GM18502 (cell line): ENCODE measurements at regions not wholly inside any gene's neighbourhood (a gene's known extent, or its start where the extent isn't known, plus 50 kb on each side); places are given as distances from the start of the nearest gene placed in this dataset.

Source experiments
- ATAC-seq: cut with Tn5 transposase; IDR thresholded peaks from one replicate; pipeline ENCODE4 v1.9.1; 2021; ENCODE audit warnings: mild to moderate bottlenecking; ENCODE audit not compliant: unreplicated experiment, poor library complexity

DNA sequence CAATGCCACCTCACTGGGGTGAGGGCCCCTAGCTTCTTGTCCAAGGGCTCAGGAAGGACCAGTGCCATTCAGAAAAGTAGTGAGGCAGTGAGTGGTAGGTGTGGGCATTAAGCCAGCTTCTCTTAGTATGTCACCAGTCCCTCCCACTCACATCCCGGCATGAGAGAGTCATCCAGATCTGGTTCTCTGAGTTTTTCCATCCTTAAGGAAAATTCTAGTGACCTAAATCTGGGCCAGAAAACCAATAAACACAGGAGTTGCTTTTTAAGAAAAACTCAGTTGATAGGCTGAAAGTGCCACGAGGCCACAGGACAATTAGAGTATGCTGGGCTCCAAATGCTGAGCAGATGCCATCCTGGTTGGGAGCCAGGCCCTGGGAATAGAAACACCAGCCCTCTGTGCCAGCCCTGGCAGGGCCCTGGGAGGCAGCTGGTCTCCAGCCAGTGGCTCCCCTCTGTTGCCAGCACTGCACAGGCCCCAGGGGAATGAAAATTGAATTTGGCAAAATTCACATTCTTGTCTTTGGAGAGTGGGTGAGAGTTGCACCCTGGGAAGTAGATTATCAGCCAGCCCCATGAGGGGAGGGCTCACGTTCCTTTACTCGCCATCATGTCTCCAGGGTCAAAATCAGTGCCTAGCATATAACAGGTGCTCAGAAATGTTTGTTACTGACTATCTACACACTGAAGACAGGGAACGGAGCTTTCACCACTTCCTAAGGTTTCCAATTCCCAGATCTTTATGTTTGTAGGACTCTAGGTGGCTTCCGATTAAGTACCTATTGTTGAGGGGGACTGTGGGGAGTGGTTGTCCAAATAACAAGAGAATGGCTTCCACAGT is 52.8 kb downstream of the FAM43A start:
- ATAC-seq = no peak

DNA sequence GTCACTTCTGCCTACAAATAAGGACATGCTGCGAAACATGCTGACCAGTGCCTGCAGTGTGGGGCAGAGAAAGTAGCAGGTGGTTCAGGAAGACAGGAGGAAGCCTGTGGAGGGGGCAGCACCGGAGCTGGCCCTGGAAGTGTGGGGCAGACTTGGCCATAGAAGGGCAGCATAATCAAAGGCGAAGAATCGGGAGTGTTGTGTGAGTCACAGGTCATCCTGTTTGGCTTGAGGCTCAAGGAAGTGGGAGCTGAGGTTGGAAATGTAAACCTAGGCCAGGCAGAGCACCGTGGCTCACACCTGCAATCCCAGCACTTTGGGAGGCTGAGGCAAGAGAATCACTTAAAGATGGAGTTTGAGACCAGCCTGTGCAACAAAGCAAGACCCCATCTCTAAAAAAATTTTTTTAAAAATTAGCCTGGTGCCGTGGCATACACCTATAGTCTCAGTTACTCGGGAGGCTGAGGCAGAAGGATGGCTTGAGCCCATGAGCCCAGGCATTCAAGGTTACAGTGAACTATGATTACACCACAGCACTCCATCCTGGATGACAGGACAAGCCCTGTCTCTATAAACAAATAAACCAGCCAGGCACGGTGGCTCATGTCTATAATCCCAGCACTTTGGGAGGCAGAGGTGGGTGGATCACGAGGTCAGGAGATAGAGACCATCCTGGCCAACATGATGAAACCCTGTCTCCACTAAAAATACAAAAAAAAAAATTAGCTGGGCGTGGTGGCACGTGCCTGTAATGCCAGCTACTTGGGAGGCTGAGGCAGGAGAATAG is 54.0 kb downstream of the FAM43A start:
- no peak for ATAC-seq

DNA sequence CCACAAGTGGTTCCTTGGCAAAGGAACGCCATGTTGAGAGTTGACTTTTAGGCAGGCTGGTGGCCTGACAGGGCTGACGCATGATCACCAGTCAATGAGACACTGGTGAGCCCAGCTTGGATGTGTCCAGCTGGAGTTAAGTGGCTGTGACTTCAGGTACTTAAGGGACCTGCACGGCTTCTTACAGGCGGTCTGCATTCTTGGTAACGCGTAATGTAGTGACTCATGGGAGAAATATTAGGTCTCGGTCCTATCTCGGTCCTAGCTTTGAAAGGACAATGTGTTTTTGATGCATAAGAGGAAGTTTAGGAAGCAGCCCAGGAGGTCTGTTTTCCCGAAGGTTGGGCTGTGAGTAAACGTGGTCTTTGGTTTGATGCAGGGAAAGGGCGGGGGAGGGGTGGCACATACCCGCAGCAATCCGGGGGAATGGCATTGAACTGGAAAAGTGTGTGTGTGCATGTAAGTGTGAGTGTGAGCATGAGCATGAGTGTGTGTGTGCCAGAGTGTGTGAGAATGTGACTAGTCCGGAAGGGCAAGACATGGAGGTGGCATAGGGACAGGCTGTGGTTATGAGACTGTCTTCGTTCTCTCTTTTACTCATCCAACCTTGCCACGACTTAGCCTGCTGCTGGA is 55.3 kb downstream of the FAM43A start:
- no peak for ATAC-seq

DNA sequence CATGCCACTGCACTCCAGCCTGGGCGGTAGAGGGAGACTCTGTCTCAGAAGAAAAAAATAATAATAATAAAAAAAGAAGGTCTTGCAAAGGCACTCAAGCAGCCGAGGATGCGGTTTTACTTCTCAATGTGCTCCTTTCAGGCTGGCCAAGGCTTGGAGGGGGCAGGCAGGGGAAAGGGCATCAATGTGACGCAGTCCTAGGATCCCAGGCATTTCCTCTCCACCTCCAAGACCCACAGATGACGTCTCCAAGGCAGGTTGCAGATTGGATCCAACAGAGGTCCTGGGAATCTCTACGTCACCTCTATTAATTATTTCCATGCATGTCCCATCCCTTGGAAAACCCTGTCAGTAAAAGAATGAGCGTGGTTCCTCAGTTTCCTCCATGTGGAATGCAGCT is 56.2 kb downstream of the FAM43A start:
- no peak for ATAC-seq

DNA sequence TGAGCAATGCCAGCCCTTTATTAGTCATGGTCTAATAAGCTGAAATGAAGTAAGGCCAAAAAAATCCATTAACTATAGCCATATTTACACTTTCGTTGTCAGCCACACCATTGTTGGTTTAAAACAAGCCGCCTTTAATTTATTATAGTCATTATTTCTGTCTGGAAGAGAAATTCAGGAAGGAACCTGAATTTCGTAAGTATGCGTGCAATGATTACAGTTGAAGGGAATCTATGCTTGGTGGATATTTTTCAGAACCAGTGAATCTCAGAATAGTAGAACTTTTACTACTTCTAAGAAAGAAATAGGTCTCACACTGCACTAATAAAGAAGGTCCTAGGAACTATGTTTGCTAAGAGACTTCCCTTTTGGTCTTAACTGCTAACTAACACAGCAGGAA is 59.1 kb downstream of the FAM43A start:
- ATAC-seq = no peak

DNA sequence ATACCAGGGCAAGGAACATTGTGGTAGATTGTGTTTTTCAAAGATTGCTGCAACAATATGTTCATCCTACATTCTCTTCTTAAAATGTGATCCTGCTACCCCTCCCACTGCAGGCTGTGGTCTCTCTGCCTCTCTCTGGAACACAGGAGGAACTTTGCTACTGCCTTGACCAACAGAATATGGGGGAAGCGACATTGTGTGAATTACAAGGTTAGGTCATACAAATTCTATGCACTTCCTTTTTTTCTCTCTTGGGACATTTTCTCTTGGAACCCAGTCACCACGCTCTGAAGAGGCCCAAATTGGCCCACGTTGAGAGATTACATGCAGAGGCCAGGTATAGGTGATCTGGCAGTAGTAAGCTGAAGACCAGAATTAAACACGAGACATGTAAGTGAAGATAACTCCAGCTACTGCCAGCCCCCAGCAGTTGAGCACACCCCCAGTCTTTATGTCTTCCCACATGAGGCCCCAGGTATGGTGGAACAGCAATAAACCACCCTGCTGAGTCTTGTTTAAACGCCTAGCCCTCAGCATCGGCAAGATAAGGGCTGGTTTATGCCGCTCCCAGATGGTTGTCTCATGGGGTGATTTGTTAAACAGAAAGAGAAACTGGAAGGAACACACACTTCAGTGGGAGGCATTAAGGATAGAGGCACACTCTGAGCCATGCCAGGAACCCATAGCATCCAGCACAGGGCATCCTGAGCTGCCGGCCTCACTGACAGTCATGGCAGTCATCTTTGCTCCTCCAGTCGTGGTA is 59.9 kb downstream of the FAM43A start:
- no peak for ATAC-seq

DNA sequence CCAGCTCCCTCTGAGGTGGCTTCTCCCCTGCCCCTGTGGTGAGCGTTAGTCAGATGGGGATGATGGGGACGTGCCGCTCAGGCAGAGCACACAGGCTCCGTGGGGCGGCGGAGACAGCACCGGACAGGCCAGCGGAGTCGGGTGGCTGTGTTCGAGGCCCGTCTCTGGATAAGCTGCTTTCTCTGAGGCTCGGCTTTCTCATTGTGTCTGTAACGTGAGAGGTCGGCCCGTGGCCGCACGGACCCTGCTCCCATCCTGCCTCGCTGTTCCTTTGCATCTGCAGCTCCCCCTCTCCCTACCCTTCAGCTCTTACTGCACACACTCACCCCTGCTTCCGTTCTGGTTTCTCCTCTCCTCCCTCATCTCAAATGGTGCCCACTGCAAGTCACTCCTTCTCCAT is 62.5 kb downstream of the FAM43A start:
- ATAC-seq = no peak

DNA sequence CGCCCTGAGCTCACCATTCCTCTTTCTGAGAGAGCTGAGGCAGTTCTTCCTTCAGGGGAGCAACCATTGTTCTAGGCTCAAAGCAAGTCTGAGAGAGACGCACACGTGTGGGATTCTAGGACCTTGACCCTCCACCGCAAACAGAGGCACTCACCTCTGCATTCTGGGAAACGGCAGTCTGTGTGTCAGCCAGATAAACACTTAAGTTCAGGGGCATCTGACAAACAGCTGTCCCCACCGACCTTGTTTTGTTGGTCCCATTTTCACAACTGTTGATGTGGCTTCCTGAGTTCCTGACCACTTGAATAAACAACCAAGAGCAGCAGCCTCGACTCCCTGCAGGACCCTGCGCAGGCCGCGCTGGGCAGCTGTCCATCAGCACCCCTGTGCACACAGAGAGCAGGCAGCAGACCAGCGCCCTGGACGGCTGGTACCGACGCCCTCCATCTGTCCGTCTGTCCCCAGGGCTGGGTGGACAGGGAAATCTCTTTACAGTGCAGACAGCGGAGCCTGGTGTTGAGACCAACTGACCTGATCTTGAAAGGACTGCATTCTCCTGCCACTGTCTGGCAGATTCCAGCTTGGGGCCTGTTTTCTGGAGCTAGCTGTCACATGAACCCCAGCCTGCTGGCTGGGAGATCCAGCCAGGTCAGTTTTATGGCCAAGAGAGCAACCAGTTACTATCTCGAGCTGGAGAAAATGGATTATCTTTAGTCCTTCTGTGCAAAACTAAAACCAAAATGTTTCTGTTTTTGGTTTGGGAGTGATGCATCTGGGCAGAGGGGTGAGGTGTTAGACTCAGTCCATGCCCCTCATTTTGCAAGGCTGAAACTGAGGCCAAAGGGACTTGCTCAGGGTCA is 64.2 kb downstream of the FAM43A start:
- ATAC-seq = no peak

DNA sequence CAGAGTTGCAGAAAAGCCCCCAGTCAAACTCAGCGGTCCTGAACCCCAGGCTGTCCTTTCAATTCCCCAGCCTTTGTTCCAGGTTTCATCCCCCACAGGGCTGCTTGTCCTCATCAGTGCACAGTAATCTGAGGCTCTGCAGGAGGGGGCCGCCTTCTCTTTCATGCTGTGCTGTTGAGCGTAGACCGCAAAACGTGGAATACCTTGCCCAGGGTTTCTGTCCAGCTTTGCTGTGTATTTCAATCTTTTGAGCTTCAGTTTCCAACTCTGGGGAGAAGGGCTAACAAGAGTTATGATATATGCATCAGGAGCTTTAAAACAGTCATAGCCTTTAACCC is 64.8 kb downstream of the FAM43A start:
- ATAC-seq = no peak

DNA sequence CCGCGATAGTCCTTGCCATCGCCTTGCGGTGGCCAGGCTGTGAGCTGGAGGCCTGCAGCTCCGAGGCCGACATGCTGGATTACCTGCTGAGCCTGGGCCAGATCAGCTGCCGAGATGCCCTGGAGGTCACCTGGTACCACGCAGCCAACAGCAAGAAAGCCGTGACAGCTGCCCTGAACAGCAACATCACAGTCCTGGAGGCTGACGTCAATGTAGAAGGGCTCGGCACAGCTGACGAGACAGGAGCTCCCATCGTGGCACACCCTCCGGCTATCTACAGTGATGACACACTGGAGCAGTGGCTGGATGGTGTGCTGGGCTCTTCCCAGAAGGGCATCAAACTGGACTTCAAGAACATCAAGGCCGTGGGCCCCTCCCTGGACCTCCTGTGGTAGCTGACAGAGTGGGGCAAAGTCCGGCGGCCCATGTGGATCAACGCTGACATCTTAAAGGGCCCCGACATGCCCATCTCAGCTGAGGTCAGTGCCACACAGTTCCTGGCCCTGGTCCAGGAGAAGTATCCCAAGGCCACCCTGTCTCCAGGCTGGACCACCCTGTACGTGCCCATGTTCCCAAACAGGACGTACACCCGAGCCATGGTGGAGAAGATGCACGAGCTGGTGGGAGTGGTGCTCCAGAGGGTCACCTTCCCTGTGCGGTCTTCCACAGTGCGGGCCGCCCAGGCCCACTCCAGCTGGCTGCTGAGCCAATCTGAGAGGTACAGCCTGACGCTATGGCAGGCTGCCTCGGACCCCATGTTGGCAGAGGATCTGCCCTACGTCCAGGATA is 70.2 kb downstream of the FAM43A start:
- ATAC-seq = no peak

DNA sequence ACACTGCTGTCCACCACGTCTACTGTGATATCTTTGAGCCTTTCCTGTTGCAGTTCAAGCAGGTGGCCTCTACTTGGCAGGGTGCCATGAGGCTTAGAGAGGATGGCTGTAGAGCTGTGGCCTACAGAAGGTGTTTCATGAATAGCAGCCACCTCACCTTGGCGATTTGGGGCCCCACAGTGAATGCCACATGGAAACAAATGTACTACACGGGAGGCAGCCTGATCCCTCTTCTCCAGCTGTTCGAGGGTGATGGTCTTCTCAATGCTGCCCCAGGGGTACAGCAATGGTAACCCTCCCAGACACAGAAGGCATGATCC is 70.7 kb downstream of the FAM43A start:
- ATAC-seq = no peak

DNA sequence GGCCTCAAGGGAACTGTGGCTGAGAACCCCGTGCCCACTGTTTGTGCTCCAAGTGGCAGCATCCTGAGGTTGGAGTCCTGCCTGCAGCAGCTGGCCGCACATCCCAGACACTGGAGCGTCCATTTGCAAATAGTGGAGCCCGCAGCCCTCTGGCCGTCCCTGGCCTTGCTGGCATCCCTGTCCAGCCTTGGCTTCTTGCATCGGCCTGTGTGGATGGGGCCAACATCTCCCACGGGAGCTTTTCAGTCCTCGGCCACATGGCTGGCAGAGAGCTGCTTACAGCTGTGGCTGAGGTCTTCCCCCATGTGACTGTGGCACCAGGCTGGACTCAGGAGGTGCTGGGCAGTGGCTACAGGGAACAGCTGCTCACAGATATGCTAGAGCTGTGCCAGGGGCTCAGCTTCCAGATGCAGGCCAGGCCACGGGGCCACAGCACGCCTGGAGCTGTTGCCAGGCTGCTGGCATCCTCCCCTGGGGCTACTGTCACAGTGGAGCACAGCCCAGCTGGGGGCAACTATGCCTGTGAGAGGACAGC is 71.2 kb downstream of the FAM43A start:
- no peak for ATAC-seq

DNA sequence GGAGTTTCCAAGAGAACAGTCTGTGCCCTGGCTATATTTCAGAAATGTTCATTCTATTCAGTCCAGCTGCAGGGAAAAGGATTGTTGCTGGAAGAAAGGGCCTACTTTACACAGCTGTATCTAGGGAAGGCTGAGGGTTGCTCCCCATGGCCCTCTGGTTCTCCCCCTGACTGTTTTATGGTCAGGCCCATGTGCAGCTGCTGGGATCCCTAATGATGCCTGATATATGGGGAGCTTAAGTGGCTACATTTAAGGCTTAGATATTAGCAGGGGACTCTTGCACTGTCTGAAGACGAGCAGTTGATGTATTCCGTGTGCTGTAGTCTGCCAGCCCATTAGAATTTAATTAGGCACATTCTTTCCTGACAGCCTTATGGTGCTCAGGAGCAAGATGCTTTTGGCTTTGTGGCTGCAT is 72.0 kb downstream of the FAM43A start:
- ATAC-seq = no peak

DNA sequence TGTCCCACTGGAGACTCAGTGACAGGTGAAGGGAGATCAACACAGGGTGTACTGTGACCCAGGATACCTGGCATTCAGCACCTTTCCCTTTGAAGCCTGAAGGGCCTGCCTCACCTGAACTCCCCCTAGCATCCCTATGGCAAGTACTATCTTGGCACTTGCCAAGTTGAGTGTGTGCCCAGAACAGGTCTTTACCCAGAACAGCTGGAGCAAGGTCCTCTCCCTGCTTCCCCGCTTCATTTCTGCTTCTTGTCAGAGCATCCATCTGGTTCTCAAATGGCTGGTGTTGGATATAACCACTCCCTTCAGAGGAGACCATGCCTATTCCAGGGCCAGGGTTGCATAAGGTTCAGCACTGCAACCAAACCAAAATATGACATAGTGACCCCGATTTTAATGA is 73.0 kb downstream of the FAM43A start:
- ATAC-seq = no peak

DNA sequence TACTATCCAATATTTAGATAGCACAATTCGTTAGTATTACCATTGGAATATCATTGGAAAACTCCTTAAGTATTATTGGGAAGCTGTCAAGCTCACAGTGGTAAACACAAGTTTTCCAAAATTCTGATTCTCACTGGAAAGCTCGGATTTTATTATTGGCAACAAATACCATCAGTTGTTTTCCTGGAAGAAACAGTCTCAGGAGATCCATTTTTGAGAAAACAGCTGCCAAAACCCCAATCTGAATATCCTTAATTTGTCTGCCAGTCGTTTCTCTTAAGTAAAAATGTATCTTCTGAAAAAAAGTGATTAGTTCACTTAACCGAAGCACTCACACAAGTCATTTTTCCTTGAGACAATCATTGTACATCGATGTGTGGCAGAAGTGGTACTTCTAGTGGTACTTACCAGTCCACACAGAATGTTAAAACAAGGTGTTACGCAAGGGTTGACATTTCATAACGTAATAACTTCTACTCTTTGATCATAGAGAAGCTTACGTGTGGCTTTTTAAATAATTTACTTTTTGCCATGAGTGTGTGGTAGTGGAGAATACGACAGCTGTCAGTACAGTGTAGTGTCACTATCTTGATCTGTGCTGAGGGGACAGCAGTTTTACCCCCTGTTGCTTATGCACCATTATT is 74.9 kb downstream of the FAM43A start:
- no peak for ATAC-seq

DNA sequence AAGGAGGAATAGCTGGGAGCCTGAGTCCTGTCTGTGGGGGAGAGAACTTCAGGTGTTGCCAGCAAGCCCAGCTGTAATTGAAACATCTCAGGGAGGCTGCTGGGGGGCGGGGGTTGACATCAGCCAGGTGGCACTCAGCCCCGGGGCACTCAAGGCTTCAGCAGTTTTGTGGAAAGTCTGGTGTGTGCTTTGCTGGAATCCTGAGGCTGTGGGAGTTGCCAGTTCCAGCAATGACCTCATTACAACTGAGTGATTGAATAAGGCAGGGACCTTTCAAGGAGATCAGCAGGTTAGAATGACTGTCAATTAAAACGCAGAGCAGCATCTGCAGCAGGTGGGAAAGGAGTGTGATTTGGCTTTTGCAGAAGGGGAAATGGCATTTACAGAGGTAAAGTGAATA is 75.7 kb downstream of the FAM43A start:
- no peak for ATAC-seq

DNA sequence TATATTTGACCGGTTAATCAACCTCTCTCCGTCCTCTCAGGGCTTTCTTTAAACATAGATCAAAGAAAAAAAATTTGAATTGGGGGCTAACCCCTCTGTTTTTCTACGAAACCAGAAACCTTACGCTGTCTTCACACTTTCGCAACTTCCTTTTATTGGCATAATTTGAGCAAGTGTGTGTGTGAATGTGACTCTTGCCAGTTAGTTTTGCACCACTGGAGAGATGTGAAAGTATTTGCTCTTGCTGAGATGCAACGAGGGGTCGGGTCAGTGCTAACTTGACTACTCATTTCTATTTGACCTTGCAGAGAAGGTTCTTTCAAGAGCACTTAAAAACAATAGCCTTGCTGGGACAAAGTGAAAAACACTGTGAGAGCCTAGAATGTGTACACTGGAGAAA is 81.2 kb downstream of the FAM43A start:
- ATAC-seq = no peak

DNA sequence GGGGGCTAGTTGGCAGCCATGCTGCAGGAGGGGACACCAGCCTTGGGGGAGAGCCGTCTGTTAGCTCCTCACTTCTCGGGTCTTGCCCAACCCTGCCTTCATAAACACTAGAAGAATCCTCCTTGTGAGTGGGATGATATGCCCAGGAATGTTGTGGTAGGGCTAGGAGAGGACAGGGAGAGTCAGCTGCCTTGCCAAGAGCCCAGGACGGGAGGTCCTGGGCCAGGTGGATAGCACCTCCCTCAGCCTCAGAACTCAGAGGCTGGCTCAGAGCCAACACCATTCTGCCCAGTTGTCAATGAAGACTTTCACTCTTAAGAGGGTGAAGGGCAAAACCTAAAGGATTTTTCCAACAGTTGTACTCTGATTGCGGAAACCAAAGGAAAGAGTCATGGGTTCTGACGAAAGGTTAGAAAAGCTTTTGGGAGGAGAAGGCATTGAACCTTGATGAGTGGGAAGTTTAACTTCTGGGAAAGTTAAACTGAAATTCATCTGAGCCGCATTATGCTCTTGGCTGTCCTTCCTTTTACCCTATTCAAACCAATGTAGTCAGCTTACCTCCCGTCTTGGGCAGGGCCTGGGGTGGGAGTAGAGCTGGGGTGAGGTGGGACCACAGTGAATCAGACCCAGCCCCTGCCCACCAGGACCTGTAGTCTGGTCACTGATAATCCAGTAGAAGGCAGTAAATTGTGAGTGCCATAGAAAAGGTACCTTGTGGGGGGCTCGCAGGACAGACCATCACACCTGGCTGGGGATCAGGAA is 81.9 kb downstream of the FAM43A start:
- ATAC-seq = no peak
